Suprapubic skin (tissue), 3 donors: ENCODE measurements at regions not wholly inside any gene's neighbourhood (a gene's known extent, or its start where the extent isn't known, plus 50 kb on each side); places are given as distances from the start of the nearest gene placed in this dataset.

ENCODE experiments used
- POLR2A ChIP-seq, 2 donors: fragments of 450-650 bp; IDR thresholded peaks; one replicate each; pipeline ENCODE4 v1.6.1; 2017; ENCODE audit warnings: antibody characterized with exemption in 2 of 2, mild to moderate bottlenecking in 2 of 2, moderate library complexity in 2 of 2
- TF ChIP-seq, protein P1 (sequence below), 2 donors: fragments of 200-600 bp in 1 of 2; fragments of 450-650 bp in 1 of 2; sonication (generic) in 1 of 2; IDR thresholded peaks; one replicate each; pipeline ENCODE4 v1.5.1; 2016 to 2019; ENCODE audit warnings: antibody characterized with exemption in 2 of 2, mild to moderate bottlenecking in 1 of 2, moderate library complexity in 1 of 2

DNA sequence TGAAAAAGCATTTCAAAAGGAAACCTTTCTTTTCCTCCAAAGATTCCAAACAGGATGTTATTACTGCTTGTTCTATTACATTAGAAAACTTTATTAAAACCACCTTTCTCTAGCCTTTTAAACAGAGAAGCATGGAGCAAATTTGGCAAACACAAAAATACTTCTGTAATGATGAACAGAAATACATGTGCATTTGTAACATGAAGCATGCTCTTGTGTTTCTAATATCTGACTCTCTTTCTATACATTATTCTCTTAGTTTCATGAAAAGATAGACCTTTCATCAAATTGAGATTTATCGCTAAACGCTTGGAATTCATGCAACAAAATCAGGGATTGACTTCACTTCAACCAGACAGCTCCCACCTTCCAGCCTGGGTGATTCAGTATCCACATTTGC lies 152.8 kb upstream of the IRS2 start:
- TF ChIP-seq, protein P1, sequence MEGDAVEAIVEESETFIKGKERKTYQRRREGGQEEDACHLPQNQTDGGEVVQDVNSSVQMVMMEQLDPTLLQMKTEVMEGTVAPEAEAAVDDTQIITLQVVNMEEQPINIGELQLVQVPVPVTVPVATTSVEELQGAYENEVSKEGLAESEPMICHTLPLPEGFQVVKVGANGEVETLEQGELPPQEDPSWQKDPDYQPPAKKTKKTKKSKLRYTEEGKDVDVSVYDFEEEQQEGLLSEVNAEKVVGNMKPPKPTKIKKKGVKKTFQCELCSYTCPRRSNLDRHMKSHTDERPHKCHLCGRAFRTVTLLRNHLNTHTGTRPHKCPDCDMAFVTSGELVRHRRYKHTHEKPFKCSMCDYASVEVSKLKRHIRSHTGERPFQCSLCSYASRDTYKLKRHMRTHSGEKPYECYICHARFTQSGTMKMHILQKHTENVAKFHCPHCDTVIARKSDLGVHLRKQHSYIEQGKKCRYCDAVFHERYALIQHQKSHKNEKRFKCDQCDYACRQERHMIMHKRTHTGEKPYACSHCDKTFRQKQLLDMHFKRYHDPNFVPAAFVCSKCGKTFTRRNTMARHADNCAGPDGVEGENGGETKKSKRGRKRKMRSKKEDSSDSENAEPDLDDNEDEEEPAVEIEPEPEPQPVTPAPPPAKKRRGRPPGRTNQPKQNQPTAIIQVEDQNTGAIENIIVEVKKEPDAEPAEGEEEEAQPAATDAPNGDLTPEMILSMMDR (IDR thresholded peaks at IDR 0.05) = no peak
- no peak for TF ChIP-seq POLR2A (IDR thresholded peaks at IDR 0.05)
